ENCODE measurements at regions not wholly inside any gene's neighbourhood (a gene's known extent, or its start where the extent isn't known, plus 50 kb on each side); places are given as distances from the start of the nearest gene placed in this dataset.

DNA sequence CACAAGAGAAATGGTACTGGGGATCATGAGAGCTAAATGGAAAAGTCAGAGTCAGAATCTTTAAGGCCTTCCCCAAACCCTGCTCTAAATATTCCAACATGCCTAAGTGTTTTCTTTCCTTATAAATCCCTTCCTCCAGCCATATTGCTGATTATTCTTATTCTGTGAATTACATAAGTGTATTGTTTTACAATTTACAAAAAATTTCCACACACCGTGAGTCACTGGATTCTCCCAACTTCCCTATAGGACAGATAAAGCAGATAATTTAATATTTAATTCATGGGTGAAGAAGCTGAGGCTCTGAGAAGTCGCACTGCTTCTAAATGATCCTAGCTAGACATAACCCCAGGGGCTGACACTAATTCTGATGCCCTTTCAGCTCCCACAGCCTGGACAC is 243.3 kb upstream of the JUN start:
- no peak for TF ChIP-seq POLR2A (IDR thresholded peaks at IDR 0.05)
- TF ChIP-seq, protein P1, sequence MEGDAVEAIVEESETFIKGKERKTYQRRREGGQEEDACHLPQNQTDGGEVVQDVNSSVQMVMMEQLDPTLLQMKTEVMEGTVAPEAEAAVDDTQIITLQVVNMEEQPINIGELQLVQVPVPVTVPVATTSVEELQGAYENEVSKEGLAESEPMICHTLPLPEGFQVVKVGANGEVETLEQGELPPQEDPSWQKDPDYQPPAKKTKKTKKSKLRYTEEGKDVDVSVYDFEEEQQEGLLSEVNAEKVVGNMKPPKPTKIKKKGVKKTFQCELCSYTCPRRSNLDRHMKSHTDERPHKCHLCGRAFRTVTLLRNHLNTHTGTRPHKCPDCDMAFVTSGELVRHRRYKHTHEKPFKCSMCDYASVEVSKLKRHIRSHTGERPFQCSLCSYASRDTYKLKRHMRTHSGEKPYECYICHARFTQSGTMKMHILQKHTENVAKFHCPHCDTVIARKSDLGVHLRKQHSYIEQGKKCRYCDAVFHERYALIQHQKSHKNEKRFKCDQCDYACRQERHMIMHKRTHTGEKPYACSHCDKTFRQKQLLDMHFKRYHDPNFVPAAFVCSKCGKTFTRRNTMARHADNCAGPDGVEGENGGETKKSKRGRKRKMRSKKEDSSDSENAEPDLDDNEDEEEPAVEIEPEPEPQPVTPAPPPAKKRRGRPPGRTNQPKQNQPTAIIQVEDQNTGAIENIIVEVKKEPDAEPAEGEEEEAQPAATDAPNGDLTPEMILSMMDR (IDR thresholded peaks at IDR 0.05): no peak
